Smooth muscle cell (in vitro differentiated cells): ENCODE measurements at regions not wholly inside any gene's neighbourhood (a gene's known extent, or its start where the extent isn't known, plus 50 kb on each side); places are given as distances from the start of the nearest gene placed in this dataset.

Experiments used
- DNase-seq: peaks from one replicate; lab custom pipeline; 2025; ENCODE audit not compliant: unreplicated experiment; lab: John Stamatoyannopoulos, UW
- H2AFZ ChIP-seq: fragments of 200-600 bp; sonication (generic); 2 replicates; pipeline ENCODE4 v1.6.0; 2016; ENCODE audit warnings: antibody characterized with exemption, low read depth, mild to moderate bottlenecking
- H3F3A ChIP-seq: fragments of 200-600 bp; sonication (generic); 2 replicates; pipeline ENCODE4 v1.6.0; 2017; ENCODE audit warnings: antibody characterized with exemption, low read depth
- H3K27ac ChIP-seq: fragments of 200-600 bp; sonication (generic); 2 replicates; pipeline ENCODE4 v1.5.1; 2016; ENCODE audit warnings: low read depth, mild to moderate bottlenecking
- H3K27me3 ChIP-seq: fragments of 200-600 bp; sonication (generic); 2 replicates; pipeline ENCODE4 v1.6.1; 2016; ENCODE audit warnings: low read depth, mild to moderate bottlenecking
- H3K36me3 ChIP-seq: fragments of 200-600 bp; sonication (generic); 2 replicates; pipeline ENCODE4 v1.5.1; 2016; ENCODE audit warnings: low read depth
- H3K4me1 ChIP-seq: fragments of 200-600 bp; sonication (generic); 2 replicates; pipeline ENCODE4 v1.5.1; 2016; ENCODE audit warnings: low read depth
- H3K4me2 ChIP-seq: fragments of 200-600 bp; sonication (generic); 2 replicates; pipeline ENCODE4 v1.6.0; 2016; ENCODE audit warnings: mild to moderate bottlenecking
- H3K4me3 ChIP-seq: fragments of 200-600 bp; sonication (generic); 2 replicates; pipeline ENCODE4 v1.5.1; 2016; ENCODE audit warnings: mild to moderate bottlenecking
- H3K79me2 ChIP-seq: fragments of 200-600 bp; sonication (generic); 2 replicates; pipeline ENCODE4 v1.6.0; 2016; ENCODE audit warnings: low read depth, mild to moderate bottlenecking
- H3K9ac ChIP-seq: fragments of 200-600 bp; sonication (generic); 2 replicates; pipeline ENCODE4 v1.6.0; 2016; ENCODE audit warnings: low read depth
- H3K9me3 ChIP-seq: fragments of 200-600 bp; sonication (generic); replicated peaks from 2 replicates; pipeline ENCODE4 v1.5.1; 2016; ENCODE audit warnings: low read depth
- H4K20me1 ChIP-seq: fragments of 200-600 bp; sonication (generic); 2 replicates; pipeline ENCODE4 v1.6.0; 2016; ENCODE audit warnings: low read depth
- WGBS: methylation state at CpG from one replicate; pipeline ENCODE4 v1.1.7; 2016; ENCODE audit warnings: low lambda C conversion rate; 5-methylcytosine and 5-hydroxymethylcytosine counted together
- TF ChIP-seq, protein P1 (sequence below): fragments of 200-600 bp; sonication (generic); IDR thresholded peaks from 2 replicates; pipeline ENCODE4 v1.5.1; 2017; ENCODE audit warnings: borderline replicate concordance, mild to moderate bottlenecking, antibody characterized with exemption; ENCODE audit not compliant: insufficient read depth, poor library complexity, severe bottlenecking

DNA sequence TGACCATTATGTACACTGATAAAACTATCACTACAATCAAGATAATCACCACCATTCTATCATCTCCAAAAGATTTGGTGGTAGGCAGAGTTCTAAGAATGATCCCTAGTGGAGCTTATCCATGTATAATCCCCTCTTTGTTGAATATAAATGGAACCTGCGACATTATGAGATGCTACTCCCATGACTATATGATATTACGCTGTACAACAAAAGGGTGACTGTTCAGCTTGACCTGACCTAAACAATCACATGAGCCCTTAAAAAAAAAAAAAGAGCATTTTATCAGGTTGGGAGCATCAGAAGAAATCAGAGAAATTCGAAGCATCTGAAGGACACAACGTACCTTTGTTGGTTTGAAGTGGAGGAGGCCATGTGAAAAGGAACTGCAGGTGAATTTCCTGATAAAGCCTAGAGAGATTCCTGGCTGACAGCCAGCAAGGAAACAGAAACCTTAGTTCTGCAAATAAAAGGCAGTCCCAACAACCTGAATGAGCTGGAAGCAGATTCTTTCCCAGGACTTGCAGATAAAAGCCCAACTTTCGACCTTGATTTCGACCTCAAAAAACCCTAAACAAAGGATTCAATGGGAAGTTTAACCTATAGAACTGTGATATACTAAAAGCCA lies 270.7 kb downstream of the ADRA2A start:
- H3F3A ChIP-seq, result no peaks in the 10 kb centered on the region
- TF ChIP-seq, protein P1, sequence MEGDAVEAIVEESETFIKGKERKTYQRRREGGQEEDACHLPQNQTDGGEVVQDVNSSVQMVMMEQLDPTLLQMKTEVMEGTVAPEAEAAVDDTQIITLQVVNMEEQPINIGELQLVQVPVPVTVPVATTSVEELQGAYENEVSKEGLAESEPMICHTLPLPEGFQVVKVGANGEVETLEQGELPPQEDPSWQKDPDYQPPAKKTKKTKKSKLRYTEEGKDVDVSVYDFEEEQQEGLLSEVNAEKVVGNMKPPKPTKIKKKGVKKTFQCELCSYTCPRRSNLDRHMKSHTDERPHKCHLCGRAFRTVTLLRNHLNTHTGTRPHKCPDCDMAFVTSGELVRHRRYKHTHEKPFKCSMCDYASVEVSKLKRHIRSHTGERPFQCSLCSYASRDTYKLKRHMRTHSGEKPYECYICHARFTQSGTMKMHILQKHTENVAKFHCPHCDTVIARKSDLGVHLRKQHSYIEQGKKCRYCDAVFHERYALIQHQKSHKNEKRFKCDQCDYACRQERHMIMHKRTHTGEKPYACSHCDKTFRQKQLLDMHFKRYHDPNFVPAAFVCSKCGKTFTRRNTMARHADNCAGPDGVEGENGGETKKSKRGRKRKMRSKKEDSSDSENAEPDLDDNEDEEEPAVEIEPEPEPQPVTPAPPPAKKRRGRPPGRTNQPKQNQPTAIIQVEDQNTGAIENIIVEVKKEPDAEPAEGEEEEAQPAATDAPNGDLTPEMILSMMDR, result no peak
- H2AFZ ChIP-seq, result no peak overlapping the region
- no peaks in the 10 kb centered on the region for H3K79me2 ChIP-seq
- H3K9ac ChIP-seq, result no peak overlapping the region
- no peaks in the 10 kb centered on the region for H3K9me3 ChIP-seq
- peaks cover 16% of the 10 kb centered on the region for H3K27me3 ChIP-seq
- 85% methylated on average over 6 of the region's 6 CpGs for WGBS
- H3K27ac ChIP-seq, result no peak overlapping the region
- no peak overlapping the region for H3K4me2 ChIP-seq
- DNase-seq, result no peak
- no peaks in the 10 kb centered on the region for H3K4me1 ChIP-seq
- H3K4me3 ChIP-seq, result no peak overlapping the region
- H3K36me3 ChIP-seq, result no peaks in the 10 kb centered on the region
- H4K20me1 ChIP-seq, result no peaks in the 10 kb centered on the region

DNA sequence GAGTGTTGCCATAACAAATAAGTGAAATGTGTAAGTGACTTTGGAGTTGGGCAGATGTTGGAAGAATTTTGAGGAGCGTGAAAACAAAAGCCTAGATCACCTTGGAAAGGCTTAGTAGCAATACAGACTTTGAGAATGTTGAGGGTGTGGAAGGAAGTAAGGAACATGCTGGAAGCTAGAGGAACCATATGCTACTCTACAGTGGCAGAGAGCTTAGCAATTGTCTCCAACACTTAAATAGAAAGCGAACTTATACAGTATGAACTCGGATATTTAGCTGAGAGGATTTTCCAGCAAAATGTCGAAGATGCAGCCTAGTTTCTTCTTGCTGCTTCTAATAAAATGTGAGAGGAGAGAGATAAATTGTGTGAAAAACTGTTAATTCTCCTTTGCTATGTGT lies 271.2 kb downstream of the ADRA2A start:
- WGBS, result 86% methylated on average over 4 of the region's 4 CpGs

DNA sequence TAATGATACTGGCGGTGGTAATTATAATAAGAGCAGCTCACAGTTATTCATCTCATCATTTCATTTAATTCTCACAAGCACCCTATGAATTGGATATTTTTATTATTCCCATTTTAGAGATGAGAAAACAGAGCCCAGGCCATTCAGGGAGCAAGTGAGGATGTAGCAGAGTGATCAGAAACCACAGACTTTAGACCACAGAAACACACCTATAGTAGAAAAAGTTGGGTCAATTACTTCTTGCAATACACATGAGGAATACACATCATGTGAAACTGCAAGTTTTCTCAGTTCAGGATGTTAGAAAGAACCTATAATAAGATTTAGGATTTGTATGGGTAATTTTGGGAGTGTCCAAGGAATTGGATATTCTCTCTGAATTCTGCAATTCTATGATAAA lies 278.0 kb downstream of the ADRA2A start:
- no peak overlapping the region for H3K27ac ChIP-seq
- no peaks in the 10 kb centered on the region for H3K36me3 ChIP-seq
- no peak for DNase-seq
- peaks cover 70% of the 10 kb centered on the region for H3K27me3 ChIP-seq
- H4K20me1 ChIP-seq, result no peaks in the 10 kb centered on the region
- no peaks in the 10 kb centered on the region for H3K9me3 ChIP-seq
- no peak overlapping the region for H2AFZ ChIP-seq
- H3K4me1 ChIP-seq, result no peaks in the 10 kb centered on the region
- no peaks in the 10 kb centered on the region for H3K79me2 ChIP-seq
- WGBS, result 100% methylated on average over 1 of the region's 1 CpG
- TF ChIP-seq, protein P1, result no peak
- H3K4me3 ChIP-seq, result no peak overlapping the region
- H3K4me2 ChIP-seq, result no peak overlapping the region
- H3F3A ChIP-seq, result no peaks in the 10 kb centered on the region
- H3K9ac ChIP-seq, result no peak overlapping the region

More for the DNA sequence above, 271.2 kb downstream of the ADRA2A start:
- no peak for DNase-seq
- H4K20me1 ChIP-seq, result no peaks in the 10 kb centered on the region
- no peaks in the 10 kb centered on the region for H3K4me1 ChIP-seq
- no peaks in the 10 kb centered on the region for H3K79me2 ChIP-seq
- H3K27ac ChIP-seq, result no peak overlapping the region
- H3K9ac ChIP-seq, result no peak overlapping the region
- peaks cover 21% of the 10 kb centered on the region for H3K27me3 ChIP-seq
- H2AFZ ChIP-seq, result no peak overlapping the region
- no peaks in the 10 kb centered on the region for H3K9me3 ChIP-seq
- no peak overlapping the region for H3K4me2 ChIP-seq
- TF ChIP-seq, protein P1, result no peak
- no peak overlapping the region for H3K4me3 ChIP-seq
- no peaks in the 10 kb centered on the region for H3K36me3 ChIP-seq
- H3F3A ChIP-seq, result no peaks in the 10 kb centered on the region

DNA sequence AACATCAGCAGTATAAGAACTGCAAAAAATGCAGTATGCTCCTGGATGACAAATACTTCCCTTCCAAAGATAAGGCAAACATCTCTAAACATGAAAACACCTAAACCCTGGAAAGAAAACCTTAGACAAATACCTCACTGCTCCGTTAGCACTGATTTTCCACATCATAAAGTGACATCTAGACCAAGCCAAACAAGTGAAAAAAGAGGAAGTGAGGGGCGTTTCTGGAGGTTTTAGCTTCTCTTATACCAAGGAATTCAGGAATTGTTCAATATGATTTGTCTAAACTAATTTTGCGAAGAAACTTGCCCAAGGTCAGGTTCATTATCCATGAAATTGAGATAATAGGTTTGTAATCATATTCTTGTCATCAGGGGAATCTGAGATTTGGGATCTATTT lies 279.7 kb downstream of the ADRA2A start:
- no peak overlapping the region for H3K27ac ChIP-seq
- no peaks in the 10 kb centered on the region for H4K20me1 ChIP-seq
- no peaks in the 10 kb centered on the region for H3F3A ChIP-seq
- 78% methylated on average over 3 of the region's 3 CpGs for WGBS
- DNase-seq, result no peak
- no peaks in the 10 kb centered on the region for H3K79me2 ChIP-seq
- H3K4me3 ChIP-seq, result no peak overlapping the region
- H3K36me3 ChIP-seq, result no peaks in the 10 kb centered on the region
- no peak overlapping the region for H3K4me2 ChIP-seq
- no peak overlapping the region for H2AFZ ChIP-seq
- TF ChIP-seq, protein P1, result no peak
- H3K27me3 ChIP-seq, result peaks cover 64% of the 10 kb centered on the region
- no peaks in the 10 kb centered on the region for H3K4me1 ChIP-seq
- H3K9ac ChIP-seq, result no peak overlapping the region
- H3K9me3 ChIP-seq, result no peaks in the 10 kb centered on the region
